Head of caudate nucleus (tissue), 42 donors: ENCODE measurements at regions not wholly inside any gene's neighbourhood (a gene's known extent, or its start where the extent isn't known, plus 50 kb on each side); places are given as distances from the start of the nearest gene placed in this dataset.
A peak's percentile ranks its signal among the peaks of the same experiment; 100 is the strongest.
"Not testable (repeated sequence)": the region's sequence is repeated elsewhere in the genome, so short reads cannot be mapped to it uniquely, and the experiment has no call there.

Experiments
- DNase-seq, 42 donors: peaks; one replicate each; pipeline versions ENCODE4 v3.0.0 to v3.0.0-alpha.2; 2020 to 2021; ENCODE audit warnings: mixed read lengths in 7 of 42
- intact Hi-C: fragments of 100-400 bp; cut with DNase I; formaldehyde crosslinking; loops from one replicate; pipeline ENCODE4 v1.15.0; 2022

DNA sequence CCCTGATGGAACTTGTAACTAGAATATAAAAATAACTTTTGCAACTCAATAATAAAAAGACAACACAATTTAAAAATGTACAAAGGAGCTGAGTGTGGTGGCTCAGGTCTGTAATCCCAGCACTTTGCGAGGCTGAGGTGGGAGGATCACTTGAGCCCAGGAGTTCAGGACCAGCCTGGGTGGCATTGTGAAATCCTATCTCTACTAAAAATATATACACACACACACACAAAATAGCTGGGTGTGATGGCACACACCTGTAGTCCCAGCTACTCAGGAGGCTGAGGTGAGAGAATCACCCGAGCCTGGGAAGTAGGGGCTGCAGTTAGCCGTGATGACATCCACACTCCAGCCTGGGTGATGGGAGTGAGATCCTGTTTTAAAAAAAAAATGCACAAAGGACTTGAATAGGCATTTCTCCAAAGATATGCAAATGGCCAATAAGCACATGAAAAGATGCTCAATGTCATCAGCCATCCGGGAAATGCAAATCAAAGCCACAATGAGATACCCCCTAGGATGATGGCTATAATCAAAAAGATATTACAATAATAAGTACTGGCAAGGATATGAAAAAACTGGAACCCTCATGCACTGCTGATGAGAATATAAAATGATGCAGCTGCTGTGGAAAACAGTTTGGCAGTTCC lies 59.8 kb upstream of the SEPTIN5 start:
- DNase-seq = peak in 1 of 42 donors; percentile 16
- intact Hi-C loops = no loop called here

GRCh38 chr22:19655399-19655798 lies 58.9 kb upstream of the SEPTIN5 start:
- peak in 2 of 42 donors; percentile 7 to 24 for DNase-seq
- intact Hi-C loops = no loop called here

DNA sequence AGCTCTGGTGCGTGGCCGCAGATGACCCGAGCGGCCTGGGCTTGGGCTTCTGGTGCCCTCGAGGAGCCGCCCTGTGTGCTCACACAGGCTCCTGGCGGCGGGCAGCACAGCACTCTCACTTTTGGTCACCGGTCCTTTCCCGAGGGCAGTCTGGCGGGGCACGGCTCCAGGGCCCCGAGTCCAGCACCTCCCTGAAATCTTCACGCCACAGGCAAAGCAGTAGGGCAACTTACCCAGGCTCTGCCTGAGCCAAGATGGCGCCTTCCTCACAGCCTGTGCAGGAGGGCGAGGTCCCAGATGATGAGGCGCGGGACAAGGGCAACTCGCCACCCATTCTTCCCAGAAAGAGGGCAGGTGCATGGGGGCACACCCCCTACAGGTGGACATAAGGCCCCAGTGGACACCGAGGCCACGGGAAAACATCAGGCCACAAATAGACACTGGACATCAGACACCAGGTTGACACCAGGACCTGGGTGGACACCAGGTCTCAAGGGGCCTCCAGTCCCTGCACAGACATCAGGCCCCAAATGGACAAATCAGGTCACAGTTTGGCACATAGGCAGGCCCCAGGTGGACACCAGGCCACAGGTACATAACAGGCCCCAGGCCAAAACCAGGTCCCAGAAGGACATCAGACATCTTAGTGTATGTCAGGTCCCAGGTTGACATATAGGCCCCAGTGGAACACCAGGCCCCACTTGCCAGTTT lies 57.6 kb upstream of the SEPTIN5 start:
- peak in 3 of 42 donors; percentile 7 to 34 (median 8) for DNase-seq
- intact Hi-C loops = no loop called here

GRCh38 chr22:19657252-19658056 lies 56.8 kb upstream of the SEPTIN5 start:
- peak in 2 of 42 donors; percentile 9 to 29 for DNase-seq
- intact Hi-C loops = no loop called here

DNA sequence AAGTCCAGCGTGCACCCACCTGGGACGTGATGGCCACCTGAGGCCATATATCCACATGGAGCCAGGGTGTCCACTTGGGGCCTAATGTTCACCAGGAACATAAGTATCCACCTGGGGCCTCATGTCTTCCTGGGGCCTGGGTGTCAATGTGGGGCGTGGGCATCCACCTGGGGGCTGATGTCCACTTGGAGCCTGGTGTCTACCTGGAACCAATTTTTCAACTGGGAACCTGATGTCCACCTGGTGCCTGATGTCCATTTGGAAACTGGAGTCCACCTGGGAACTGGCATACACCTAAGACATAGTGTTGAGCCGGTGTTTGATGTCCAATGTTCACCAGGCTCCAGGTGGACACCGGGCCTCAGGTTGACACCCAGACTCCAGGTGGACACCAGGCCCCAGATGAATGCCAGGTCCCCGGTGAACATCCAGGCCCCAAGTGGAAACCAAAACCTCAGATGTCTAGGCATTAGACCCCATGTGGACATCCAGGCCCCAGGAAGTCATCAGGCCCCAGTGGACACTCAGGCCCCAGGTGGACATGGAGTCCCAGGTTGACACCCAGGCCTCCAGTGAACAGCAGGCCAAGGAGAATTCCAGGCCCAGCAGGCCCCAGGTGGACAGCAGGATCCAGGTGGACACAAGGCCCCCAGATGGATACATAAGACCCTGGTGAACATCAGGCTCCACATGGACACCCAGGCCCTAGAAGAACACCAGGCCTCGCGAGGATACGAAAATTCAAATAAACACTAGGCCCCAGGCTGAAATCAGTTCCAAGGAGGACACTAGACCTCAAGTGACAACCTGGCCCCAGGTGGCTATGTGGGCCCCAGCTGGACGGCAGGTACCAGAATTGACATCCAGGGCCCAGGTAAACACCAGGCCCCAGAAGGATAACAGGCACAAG lies 56.0 kb upstream of the SEPTIN5 start:
- intact Hi-C loops = no loop called here
- peak in 2 of 42 donors; percentile 3 to 19 for DNase-seq

DNA sequence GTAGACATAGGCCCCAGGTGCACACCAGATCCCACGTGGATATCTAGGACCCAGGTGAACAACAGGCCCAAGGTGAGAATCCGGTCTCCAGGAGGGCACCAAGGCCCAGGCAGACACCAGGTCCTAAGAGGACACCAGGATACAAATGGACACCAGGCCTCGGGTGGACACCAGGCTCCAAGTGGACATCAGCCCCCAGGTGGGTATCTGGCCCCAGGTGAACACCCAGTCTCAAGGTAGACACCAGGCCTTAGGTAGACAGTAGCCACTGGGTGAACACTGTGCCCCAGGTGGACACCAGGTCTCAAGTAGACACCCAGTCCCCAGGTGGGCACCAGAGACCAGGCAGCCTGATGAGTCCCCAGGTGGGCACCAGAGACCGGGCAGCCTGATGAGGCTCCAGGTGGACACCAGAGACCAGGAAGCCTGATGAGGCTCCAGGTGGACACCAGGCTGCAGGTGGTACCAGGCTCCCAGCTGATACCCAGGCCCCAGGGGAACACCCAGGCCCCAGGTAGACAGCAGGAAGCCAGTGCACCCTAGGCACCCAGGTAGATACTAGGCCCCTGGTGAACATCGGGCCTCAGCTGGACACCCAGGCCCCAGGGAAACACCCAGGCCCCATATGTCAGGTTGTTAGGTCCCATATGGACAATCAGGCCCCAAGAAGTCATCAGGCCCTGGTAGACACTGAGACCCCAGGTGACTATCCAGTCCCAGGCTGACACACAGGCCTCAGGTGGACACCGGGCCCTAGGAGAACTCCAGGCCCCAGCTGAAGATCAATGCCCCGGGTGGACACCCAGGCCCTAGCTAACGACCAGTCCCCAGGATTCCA lies 55.1 kb upstream of the SEPTIN5 start:
- intact Hi-C loops = no loop called here

GRCh38 chr22:19659805-19660345 lies 54.4 kb upstream of the SEPTIN5 start:
- intact Hi-C loops = no loop called here

More for the DNA sequence above, 55.1 kb upstream of the SEPTIN5 start:
- peak in 3 of 42 donors; percentile 7 to 25 (median 8) for DNase-seq

GRCh38 chr22:19660583-19660982 lies 53.7 kb upstream of the SEPTIN5 start:
- intact Hi-C loops = not testable (repeated sequence)
- DNase-seq = peak in 2 of 42 donors; percentile 14 to 19

More at GRCh38 chr22:19659805-19660345, 54.4 kb upstream of the SEPTIN5 start:
- peak in 2 of 42 donors; percentile 12 to 25 for DNase-seq

DNA sequence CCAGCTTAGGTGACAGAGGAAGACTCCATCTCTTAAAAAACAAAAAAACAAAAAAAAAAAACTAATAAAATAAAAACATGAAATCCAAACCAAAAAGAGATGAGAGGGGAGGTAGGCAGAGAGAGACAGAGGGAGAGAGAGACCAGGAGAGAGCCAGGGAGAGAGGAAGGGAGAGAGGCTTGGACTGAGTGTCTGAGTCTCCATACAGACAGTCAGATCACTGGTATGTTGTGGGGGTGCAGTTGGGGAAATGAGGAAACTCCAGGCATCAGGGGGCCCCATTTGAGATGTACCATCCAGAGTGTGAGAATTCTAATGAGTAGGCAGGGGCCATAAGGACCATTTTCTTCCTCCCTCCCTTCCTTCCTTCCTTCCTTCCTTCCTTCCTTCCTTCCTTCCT lies 53.1 kb upstream of the SEPTIN5 start:
- peak in 2 of 42 donors; percentile 3 to 6 for DNase-seq
- intact Hi-C loops = no loop called here

GRCh38 chr22:19662049-19662684 lies 52.1 kb upstream of the SEPTIN5 start:
- DNase-seq = peak in 1 of 42 donors; percentile 16
- intact Hi-C loops = not testable (repeated sequence)

- intact Hi-C loops = no loop called here
- DNase-seq = peak in 13 of 42 donors; percentile 3 to 53 (median 24)
These were observed 51.0 kb upstream of the SEPTIN5 start for GRCh38 chr22:19663286-19663815.

GRCh38 chr22:19663821-19664355 lies 50.4 kb upstream of the SEPTIN5 start:
- intact Hi-C loops = no loop called here

DNA sequence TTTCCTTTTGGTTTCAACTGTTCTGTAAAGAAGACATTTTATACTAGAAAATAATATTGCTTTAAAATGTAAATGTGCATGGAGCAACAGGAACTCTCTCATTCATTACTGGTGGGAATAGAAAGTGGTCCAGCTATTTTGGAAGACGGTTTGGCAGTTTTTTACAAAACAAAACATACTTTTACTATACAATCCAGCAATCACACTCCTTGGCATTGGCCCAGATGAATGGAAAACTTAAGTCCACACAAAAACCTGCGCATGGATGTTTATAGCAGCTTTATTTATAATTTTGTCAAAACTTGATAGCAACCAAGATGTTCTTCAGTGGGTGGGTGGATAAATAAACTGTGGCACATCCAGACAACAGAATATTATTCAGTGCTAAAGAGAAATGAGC lies 49.9 kb upstream of the SEPTIN5 start:
- intact Hi-C loops = no loop called here
- peak in 1 of 42 donors; percentile 17 for DNase-seq

More at GRCh38 chr22:19663821-19664355, 50.4 kb upstream of the SEPTIN5 start:
- DNase-seq = peak in 6 of 42 donors; percentile 8 to 37 (median 20)
